ENCODE measurements at regions not wholly inside any gene's neighbourhood (a gene's known extent, or its start where the extent isn't known, plus 50 kb on each side); places are given as distances from the start of the nearest gene placed in this dataset.

GRCh38 chr4:154024097-154024694 is 235.3 kb upstream of the SFRP2 start:
- TF ChIP-seq POLR2A (IDR thresholded peaks at IDR 0.05; ENCODE audit: low read depth, low read length) (no peak), POLR2AphosphoS5 (IDR thresholded peaks at IDR 0.05; ENCODE audit: low read depth, low read length) (no peak), TAF1 (IDR thresholded peaks at IDR 0.05; ENCODE audit: borderline replicate concordance, low read depth, low read length) (no peak)
